NCI-H526 (cell line): ENCODE measurements at regions not wholly inside any gene's neighbourhood (a gene's known extent, or its start where the extent isn't known, plus 50 kb on each side); places are given as distances from the start of the nearest gene placed in this dataset.
A peak's percentile ranks its signal among the peaks of the same experiment; 100 is the strongest.

ENCODE experiments used
- DNase-seq, 2 experiments: peaks; one replicate each; lab custom pipeline; 2025; lab: John Stamatoyannopoulos, UW

GRCh38 chr10:43900571-43900970 is 251.9 kb upstream of the ZNF32 start:
- no peak for DNase-seq

GRCh38 chr10:43899224-43899959 is 250.7 kb upstream of the ZNF32 start:
- DNase-seq = no peak

GRCh38 chr10:43898592-43898991 is 249.9 kb upstream of the ZNF32 start:
- DNase-seq = no peak

- DNase-seq = no peak
Observed at GRCh38 chr10:43897765-43898419, 249.2 kb upstream of the ZNF32 start.

GRCh38 chr10:43892062-43892770 is 243.5 kb upstream of the ZNF32 start:
- DNase-seq = no peak

GRCh38 chr10:43891241-43891640 is 242.6 kb upstream of the ZNF32 start:
- DNase-seq = no peak

GRCh38 chr10:43890124-43890523 is 241.4 kb upstream of the ZNF32 start:
- no peak for DNase-seq

- no peak for DNase-seq
Observed at GRCh38 chr10:43888586-43888985, 239.9 kb upstream of the ZNF32 start.

GRCh38 chr10:43885842-43886241 is 237.2 kb upstream of the ZNF32 start:
- DNase-seq = no peak

- DNase-seq = no peak
Observed at GRCh38 chr10:43885252-43885651, 236.6 kb upstream of the ZNF32 start.

- DNase-seq = no peak
Observed at GRCh38 chr10:43884501-43885105, 235.9 kb upstream of the ZNF32 start.

GRCh38 chr10:43882711-43883110 is 234.0 kb upstream of the ZNF32 start:
- DNase-seq = no peak

GRCh38 chr10:43881657-43882056 is 233.0 kb upstream of the ZNF32 start:
- DNase-seq = no peak

- no peak for DNase-seq
Observed at GRCh38 chr10:43880160-43880559, 231.5 kb upstream of the ZNF32 start.

GRCh38 chr10:43879742-43880141 is 231.1 kb upstream of the ZNF32 start:
- DNase-seq = no peak

- no peak for DNase-seq
Observed at GRCh38 chr10:43879162-43879561, 230.5 kb upstream of the ZNF32 start.

GRCh38 chr10:43878386-43878785 is 229.7 kb upstream of the ZNF32 start:
- no peak for DNase-seq

GRCh38 chr10:43876976-43877375 is 228.3 kb upstream of the ZNF32 start:
- no peak for DNase-seq

- DNase-seq = no peak
Observed at GRCh38 chr10:43874984-43875383, 226.3 kb upstream of the ZNF32 start.

GRCh38 chr10:43873717-43874116 is 225.0 kb upstream of the ZNF32 start:
- no peak for DNase-seq

- no peak for DNase-seq
Observed at GRCh38 chr10:43872644-43873043, 224.0 kb upstream of the ZNF32 start.

GRCh38 chr10:43871545-43871944 is 222.9 kb upstream of the ZNF32 start:
- DNase-seq = no peak

- DNase-seq = peak in 1 of 2 experiments; percentile 31
Observed at GRCh38 chr10:43870968-43871439, 222.3 kb upstream of the ZNF32 start.
